ENCODE measurements at regions not wholly inside any gene's neighbourhood (a gene's known extent, or its start where the extent isn't known, plus 50 kb on each side); places are given as distances from the start of the nearest gene placed in this dataset.

GRCh38 chr6:113564371-113565171, 292.6 kb upstream of the MARCKS start:
- peak; percentile 98 for DNase-seq (ENCODE audit: low read depth)

GRCh38 chr6:113565306-113565705, 291.8 kb upstream of the MARCKS start:
- DNase-seq (ENCODE audit: low read depth): no peak

- no peak for DNase-seq (ENCODE audit: low read depth)
Measured at GRCh38 chr6:113570161-113570560, 287.0 kb upstream of the MARCKS start.

GRCh38 chr6:113570641-113571040, 286.5 kb upstream of the MARCKS start:
- no peak for DNase-seq (ENCODE audit: low read depth)

GRCh38 chr6:113574147-113574546, 283.0 kb upstream of the MARCKS start:
- no peak for DNase-seq (ENCODE audit: low read depth)

- no peak for DNase-seq (ENCODE audit: low read depth)
Measured at GRCh38 chr6:113576310-113576709, 280.8 kb upstream of the MARCKS start.

- DNase-seq (ENCODE audit: low read depth): no peak
Measured at GRCh38 chr6:113578691-113579090, 278.5 kb upstream of the MARCKS start.

GRCh38 chr6:113584767-113585166, 272.4 kb upstream of the MARCKS start:
- no peak for DNase-seq (ENCODE audit: low read depth)

GRCh38 chr6:113585246-113585645, 271.9 kb upstream of the MARCKS start:
- no peak for DNase-seq (ENCODE audit: low read depth)

- peak; percentile 40 for DNase-seq (ENCODE audit: low read depth)
Measured at GRCh38 chr6:113586413-113587077, 270.6 kb upstream of the MARCKS start.

- no peak for DNase-seq (ENCODE audit: low read depth)
Measured at GRCh38 chr6:113587078-113587699, 270.0 kb upstream of the MARCKS start.

- DNase-seq (ENCODE audit: low read depth): peak; percentile 42
Measured at GRCh38 chr6:113588646-113589045, 268.5 kb upstream of the MARCKS start.

- no peak for DNase-seq (ENCODE audit: low read depth)
Measured at GRCh38 chr6:113591896-113592827, 265.0 kb upstream of the MARCKS start.

- no peak for DNase-seq (ENCODE audit: low read depth)
Measured at GRCh38 chr6:113594726-113595125, 262.4 kb upstream of the MARCKS start.

- DNase-seq (ENCODE audit: low read depth): peak; percentile 97
Measured at GRCh38 chr6:113595911-113596376, 261.2 kb upstream of the MARCKS start.

- peak; percentile 59 for DNase-seq (ENCODE audit: low read depth)
Measured at GRCh38 chr6:113596387-113597230, 260.5 kb upstream of the MARCKS start.

- DNase-seq (ENCODE audit: low read depth): peak; percentile 37
Measured at GRCh38 chr6:113597231-113597583, 259.9 kb upstream of the MARCKS start.

- no peak for DNase-seq (ENCODE audit: low read depth)
Measured at GRCh38 chr6:113598786-113599185, 258.4 kb upstream of the MARCKS start.

GRCh38 chr6:113599444-113599843, 257.7 kb upstream of the MARCKS start:
- no peak for DNase-seq (ENCODE audit: low read depth)

- DNase-seq (ENCODE audit: low read depth): no peak
Measured at GRCh38 chr6:113600551-113601339, 256.4 kb upstream of the MARCKS start.

Measured in GM04504 (cell line).